Activated CD4-positive, alpha-beta memory T cell treated with anti-CD3 and anti-CD28 coated beads, Interleukin-2, amount 10 ng/mL, durations not matched to agents 7 days and 5 days (primary cell): ENCODE measurements at regions not wholly inside any gene's neighbourhood (a gene's known extent, or its start where the extent isn't known, plus 50 kb on each side); places are given as distances from the start of the nearest gene placed in this dataset.

Experiments used
- CTCF ChIA-PET: fragments of 350-600 bp; sonication (Branson Sonifier 250); formaldehyde crosslinking; loops from one replicate; lab custom pipeline; 2021; ENCODE audit warnings: antibody characterized with exemption, inconsistent platforms; lab: Charles Lee
- POLR2A ChIA-PET: fragments of 350-600 bp; sonication (Branson Sonifier 250); formaldehyde crosslinking; loops from one replicate; lab custom pipeline; 2021; ENCODE audit warnings: antibody characterized with exemption; lab: Charles Lee
- DNase-seq: peaks from one replicate; pipeline ENCODE4 v3.0.0-alpha.2; 2020
- H3K27ac Mint-ChIP-seq: one replicate; pipeline ENCODE4 v1.8.0; 2021; ENCODE audit warnings: mild to moderate bottlenecking, mixed read lengths
- H3K27me3 Mint-ChIP-seq: one replicate; pipeline ENCODE4 v1.8.0; 2021; ENCODE audit warnings: mixed read lengths
- H3K36me3 Mint-ChIP-seq: one replicate; pipeline ENCODE4 v1.8.0; 2021; ENCODE audit warnings: low read depth, mixed read lengths
- H3K4me1 Mint-ChIP-seq: one replicate; pipeline ENCODE4 v1.8.0; 2021; ENCODE audit warnings: mixed read lengths
- H3K4me3 Mint-ChIP-seq: one replicate; pipeline ENCODE4 v1.8.0; 2021; ENCODE audit warnings: mild to moderate bottlenecking, mixed read lengths
- H3K9me3 Mint-ChIP-seq: one replicate; pipeline ENCODE4 v1.8.0; 2021; ENCODE audit warnings: mixed read lengths

DNA sequence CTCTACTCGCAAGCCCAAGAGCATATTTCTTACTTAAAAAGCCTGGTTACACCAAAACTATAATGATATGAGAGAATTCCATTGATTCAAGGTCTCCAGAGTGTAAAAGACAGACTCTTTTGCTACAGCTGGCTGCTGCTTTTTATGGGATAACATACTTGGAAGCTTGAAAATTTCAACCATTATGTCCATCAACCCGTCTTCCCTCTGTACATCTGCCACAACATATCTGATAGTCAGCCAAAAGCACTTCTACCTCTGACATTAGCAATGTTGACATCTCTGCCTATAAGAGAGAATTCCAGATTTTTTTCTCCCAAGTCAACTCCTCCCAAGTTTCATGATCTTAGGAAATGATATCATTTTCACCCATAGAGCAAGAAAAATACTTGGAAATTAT lies 54.4 kb upstream of the IQCM start:
- H3K9me3 Mint-ChIP-seq: peaks cover 3% of the 10 kb centered on the region
- POLR2A ChIA-PET: no interaction called here

DNA sequence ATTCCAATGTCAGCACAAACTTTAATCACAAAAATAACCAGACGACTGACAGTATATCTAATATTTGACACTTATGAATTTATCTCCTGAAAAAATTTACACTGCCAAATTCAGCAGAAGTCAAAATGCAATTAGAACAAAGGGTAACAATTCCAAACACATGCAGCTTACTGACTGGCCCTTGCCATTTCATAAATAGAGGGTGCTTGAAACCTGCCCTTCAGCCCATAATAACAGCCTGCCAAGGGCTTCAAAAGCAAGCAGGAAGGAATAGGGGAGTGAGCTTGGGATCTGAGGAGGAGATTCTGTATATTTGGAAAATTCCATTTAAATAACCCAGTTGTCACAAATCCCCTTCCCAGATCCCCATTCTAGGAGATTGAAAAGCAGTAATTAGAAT lies 66.1 kb upstream of the IQCM start:
- Mint-ChIP-seq H3K9me3 (no peaks in the 10 kb centered on the region), H3K36me3 (no peaks in the 10 kb centered on the region), H3K27ac (no peak overlapping the region), H3K27me3 (no peaks in the 10 kb centered on the region), H3K4me1 (no peaks in the 10 kb centered on the region), H3K4me3 (no peak overlapping the region)
- DNase-seq: no peak
- POLR2A ChIA-PET: no interaction called here
- CTCF ChIA-PET: no interaction called here

More for the DNA sequence above, 54.4 kb upstream of the IQCM start:
- H3K4me3 Mint-ChIP-seq: no peak overlapping the region
- no peak overlapping the region for H3K27ac Mint-ChIP-seq
- no peaks in the 10 kb centered on the region for H3K36me3 Mint-ChIP-seq
- H3K4me1 Mint-ChIP-seq: no peaks in the 10 kb centered on the region
- no peak for DNase-seq
- CTCF ChIA-PET: no interaction called here
- no peaks in the 10 kb centered on the region for H3K27me3 Mint-ChIP-seq

DNA sequence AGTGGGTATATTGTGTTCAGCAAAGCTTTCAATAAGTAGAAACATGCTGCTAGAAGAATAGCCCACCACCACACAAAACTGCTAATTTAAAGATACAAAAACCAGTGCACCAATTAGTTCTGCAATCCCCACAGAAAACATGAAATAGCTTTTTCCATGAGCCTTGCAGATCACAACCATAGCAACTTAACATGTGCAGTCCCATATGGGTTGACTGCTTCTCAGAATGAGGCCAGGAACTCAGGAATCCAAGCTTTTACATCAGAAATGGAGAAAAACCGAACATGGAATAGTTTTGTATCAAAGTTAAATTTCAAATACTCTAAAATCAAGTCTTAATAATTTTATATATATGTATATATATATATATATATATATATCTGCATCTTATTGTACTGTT lies 66.6 kb upstream of the IQCM start:
- H3K4me1 Mint-ChIP-seq: no peaks in the 10 kb centered on the region
- no peaks in the 10 kb centered on the region for H3K27me3 Mint-ChIP-seq
- DNase-seq: no peak
- POLR2A ChIA-PET: no interaction called here
- no peak overlapping the region for H3K27ac Mint-ChIP-seq
- no peaks in the 10 kb centered on the region for H3K36me3 Mint-ChIP-seq
- no peak overlapping the region for H3K4me3 Mint-ChIP-seq
- CTCF ChIA-PET: no interaction called here
- no peaks in the 10 kb centered on the region for H3K9me3 Mint-ChIP-seq

DNA sequence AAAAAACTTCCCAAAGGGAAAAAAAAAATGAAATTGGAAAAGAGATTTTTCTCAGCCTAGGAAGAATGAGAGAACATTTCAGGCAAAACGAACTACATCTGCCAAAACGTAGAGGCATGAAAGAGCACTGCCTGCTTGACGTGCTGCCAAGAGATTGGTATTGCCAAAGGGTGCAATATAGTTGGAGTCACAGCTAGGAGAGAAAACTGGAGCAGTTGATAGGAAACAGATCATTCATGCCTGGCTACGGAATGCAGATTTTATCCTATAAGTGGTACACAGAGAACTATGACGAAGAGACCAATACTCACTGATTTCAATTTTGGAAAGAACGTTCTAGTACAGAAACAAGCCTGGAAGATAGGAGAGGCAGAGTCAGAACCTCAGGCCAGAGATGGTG lies 68.4 kb upstream of the IQCM start:
- Mint-ChIP-seq H3K4me1 (no peaks in the 10 kb centered on the region), H3K36me3 (no peaks in the 10 kb centered on the region), H3K9me3 (no peaks in the 10 kb centered on the region), H3K4me3 (no peak overlapping the region), H3K27ac (no peak overlapping the region), H3K27me3 (no peaks in the 10 kb centered on the region)
- CTCF ChIA-PET: no interaction called here
- POLR2A ChIA-PET: no interaction called here
- DNase-seq: no peak

DNA sequence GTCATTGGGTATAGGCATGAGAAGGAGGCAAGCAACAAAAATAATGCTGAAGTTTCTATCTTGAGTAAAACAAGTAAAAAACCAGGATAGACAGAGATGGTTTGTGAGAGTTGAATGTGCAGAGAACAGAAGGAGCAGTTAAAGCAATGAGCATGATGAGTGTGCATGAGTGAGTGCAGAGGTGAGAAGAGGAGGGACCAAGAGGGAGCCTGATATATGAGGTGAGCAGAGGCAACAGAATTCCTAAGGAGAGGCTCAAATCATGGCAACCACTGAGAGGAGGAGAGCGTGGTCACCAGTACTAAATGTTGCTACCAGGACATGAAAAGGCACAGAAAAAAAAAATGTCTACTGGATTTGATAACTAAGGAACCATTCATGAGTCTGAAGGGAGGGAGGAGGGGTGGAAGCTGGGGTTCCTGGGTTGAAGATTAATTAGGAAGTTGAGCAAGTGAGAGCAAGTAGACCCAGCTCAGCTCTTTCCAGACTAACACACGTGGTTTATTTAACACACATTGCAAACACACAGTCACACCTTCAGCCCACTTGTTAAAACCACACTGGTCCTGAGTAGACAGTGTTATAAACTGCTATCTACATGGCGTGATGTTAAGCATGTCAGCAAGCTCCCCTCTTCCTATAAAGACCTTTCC lies 69.0 kb upstream of the IQCM start:
- no peaks in the 10 kb centered on the region for H3K4me1 Mint-ChIP-seq
- no peak overlapping the region for H3K4me3 Mint-ChIP-seq
- H3K27me3 Mint-ChIP-seq: no peaks in the 10 kb centered on the region
- no peaks in the 10 kb centered on the region for H3K9me3 Mint-ChIP-seq
- H3K36me3 Mint-ChIP-seq: no peaks in the 10 kb centered on the region
- CTCF ChIA-PET: no interaction called here
- H3K27ac Mint-ChIP-seq: no peak overlapping the region
- no peak for DNase-seq
- POLR2A ChIA-PET: no interaction called here

DNA sequence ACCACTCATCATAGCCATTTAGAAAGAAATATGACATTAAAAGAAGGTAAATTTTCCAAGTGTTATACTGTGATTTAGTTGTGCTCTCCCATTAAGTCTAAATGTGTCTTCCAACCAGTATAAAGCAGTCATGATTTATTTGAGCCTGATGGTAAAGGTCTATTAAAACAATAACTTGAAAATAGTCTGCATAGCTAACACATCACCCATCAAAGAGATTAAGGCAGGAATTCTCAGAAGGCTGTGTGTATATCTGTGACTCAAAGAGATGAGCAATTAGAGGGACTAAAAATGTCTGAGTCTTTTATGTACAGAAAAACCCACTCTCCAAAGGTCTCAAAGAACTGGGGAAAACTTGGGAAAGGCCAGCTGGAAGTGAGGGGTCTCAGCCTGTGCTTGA lies 70.3 kb upstream of the IQCM start:
- Mint-ChIP-seq H3K27ac (no peak overlapping the region), H3K36me3 (no peaks in the 10 kb centered on the region), H3K4me1 (no peaks in the 10 kb centered on the region), H3K27me3 (no peaks in the 10 kb centered on the region), H3K9me3 (no peaks in the 10 kb centered on the region), H3K4me3 (no peak overlapping the region)
- CTCF ChIA-PET: no interaction called here
- no peak for DNase-seq
- POLR2A ChIA-PET: no interaction called here

DNA sequence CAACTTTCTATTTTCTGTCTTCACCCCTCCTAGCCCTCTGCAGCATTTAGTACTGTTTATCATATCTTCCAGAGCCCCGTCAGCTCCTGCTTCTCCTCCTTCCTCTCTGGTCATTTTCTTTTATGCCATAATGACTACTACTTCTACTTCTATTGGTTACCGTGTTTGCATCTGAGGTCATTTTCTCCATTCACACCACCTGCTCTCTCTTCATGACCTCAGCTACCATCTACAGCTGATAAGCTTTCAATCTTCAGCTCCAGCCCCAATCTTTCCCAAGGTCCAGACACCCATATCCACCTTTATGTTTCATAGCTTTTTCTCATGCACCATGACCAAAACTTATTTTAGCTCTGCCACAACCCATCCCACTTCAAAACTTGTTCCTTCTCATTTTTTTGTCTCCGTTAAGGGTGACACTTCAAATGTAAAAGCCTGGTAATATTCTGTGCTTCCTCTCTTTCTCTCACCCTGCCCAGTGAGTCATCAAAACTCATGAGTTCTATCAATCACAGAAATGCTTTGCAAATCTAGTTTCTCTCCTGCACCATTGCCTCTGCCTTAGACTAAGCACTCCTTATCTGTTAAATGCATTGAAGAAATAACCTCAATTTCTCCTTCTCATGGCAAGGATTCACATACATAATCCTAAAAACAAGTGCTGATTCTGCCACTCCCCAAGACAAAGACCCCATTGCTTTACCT lies 71.3 kb upstream of the IQCM start:
- DNase-seq: no peak
- Mint-ChIP-seq H3K27me3 (no peaks in the 10 kb centered on the region), H3K36me3 (no peaks in the 10 kb centered on the region), H3K4me1 (no peaks in the 10 kb centered on the region), H3K27ac (no peak overlapping the region), H3K4me3 (no peak overlapping the region), H3K9me3 (no peaks in the 10 kb centered on the region)
- CTCF ChIA-PET: no interaction called here
- POLR2A ChIA-PET: no interaction called here

DNA sequence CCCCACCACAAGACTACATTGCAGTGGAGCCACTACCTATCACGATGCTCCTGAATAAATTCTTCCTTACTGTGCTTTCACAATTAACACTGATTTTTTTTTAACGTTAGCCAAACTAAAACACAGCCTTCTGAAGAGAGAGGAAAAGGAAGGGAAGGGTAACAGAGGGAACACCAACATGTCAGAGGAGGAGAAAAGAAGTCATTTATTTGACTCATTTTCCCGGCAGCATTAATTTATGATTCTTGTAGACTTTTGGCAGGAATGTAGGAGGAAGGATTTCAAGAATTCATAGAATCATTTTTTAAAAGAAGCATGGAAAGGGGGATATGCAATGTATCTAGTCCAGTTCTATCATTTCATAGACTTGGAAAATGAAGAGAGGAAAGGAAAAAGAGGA lies 74.3 kb upstream of the IQCM start:
- ChIA-PET POLR2A (no interaction called here), CTCF (no interaction called here)
- Mint-ChIP-seq H3K27ac (no peak overlapping the region), H3K36me3 (no peaks in the 10 kb centered on the region), H3K27me3 (no peaks in the 10 kb centered on the region), H3K4me1 (no peaks in the 10 kb centered on the region), H3K4me3 (no peak overlapping the region), H3K9me3 (no peaks in the 10 kb centered on the region)
- DNase-seq: no peak

DNA sequence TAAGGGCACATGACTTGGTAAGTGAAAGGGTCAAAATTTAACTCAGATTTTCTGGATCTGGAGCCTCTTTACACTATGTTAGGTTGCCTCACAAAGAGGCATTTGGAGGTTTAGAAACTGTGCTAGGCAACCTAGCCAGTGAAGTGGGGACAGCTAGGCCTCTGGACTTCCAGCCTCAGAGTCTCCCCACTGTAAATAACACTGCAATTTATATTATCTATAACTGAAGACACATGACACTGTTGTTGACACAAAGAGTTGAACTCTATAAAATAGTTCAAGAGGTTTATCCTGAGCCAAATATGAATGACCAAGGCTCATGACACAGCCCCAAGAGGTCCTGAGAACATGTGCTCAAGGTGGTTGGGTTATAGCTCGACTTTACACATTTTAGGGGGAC lies 74.9 kb upstream of the IQCM start:
- ChIA-PET POLR2A (no interaction called here), CTCF (no interaction called here)
- no peaks in the 10 kb centered on the region for H3K9me3 Mint-ChIP-seq
- no peaks in the 10 kb centered on the region for H3K4me1 Mint-ChIP-seq
- no peak for DNase-seq
- H3K36me3 Mint-ChIP-seq: no peaks in the 10 kb centered on the region
- H3K4me3 Mint-ChIP-seq: no peak overlapping the region
- no peak overlapping the region for H3K27ac Mint-ChIP-seq
- H3K27me3 Mint-ChIP-seq: no peaks in the 10 kb centered on the region

DNA sequence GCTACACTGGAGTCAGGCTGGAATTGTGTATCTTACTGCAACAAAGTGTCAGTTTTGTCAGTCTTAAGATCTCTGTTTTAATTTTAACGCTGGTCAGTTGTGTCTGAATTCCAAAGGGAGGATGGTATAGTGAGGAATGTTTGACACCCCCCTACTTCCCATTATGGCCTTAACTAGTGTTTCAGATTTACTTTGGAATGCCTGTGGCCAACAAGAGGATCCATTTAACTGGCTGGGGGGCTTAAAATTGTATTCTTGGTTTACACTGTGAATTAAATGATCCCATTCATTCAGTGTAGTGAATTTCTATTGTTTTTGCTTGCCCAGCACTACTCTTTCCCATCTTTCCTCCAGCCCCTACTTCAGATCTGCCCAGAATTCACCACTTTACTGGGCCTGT lies 75.8 kb upstream of the IQCM start:
- DNase-seq: no peak
- Mint-ChIP-seq H3K4me1 (no peaks in the 10 kb centered on the region), H3K27me3 (no peaks in the 10 kb centered on the region), H3K36me3 (no peaks in the 10 kb centered on the region), H3K9me3 (no peaks in the 10 kb centered on the region), H3K27ac (no peak overlapping the region), H3K4me3 (no peak overlapping the region)
- CTCF ChIA-PET: no interaction called here
- POLR2A ChIA-PET: no interaction called here

DNA sequence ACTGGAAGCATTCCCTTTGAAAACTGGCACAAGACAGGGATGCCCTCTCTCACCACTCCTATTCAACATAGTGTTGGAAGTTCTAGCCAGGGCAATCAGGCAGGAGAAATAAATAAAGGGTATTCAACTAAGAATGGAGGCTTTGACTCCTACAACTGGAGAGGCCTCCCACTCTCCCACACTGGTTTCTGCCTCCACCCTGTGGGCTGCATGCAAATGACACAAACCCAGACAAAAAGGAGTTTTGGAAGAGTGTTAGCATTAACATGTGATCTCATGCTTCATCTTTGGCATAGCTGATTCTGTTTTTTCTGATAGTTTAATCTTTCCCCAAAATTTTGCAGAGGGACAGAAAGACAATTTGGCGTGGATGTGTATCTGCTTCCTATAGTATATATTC lies 80.8 kb upstream of the IQCM start:
- Mint-ChIP-seq H3K27ac (no peak overlapping the region), H3K36me3 (no peaks in the 10 kb centered on the region), H3K27me3 (peaks cover 3% of the 10 kb centered on the region), H3K9me3 (no peaks in the 10 kb centered on the region), H3K4me1 (no peaks in the 10 kb centered on the region), H3K4me3 (no peak overlapping the region)
- CTCF ChIA-PET: no interaction called here
- POLR2A ChIA-PET: no interaction called here
- DNase-seq: no peak

DNA sequence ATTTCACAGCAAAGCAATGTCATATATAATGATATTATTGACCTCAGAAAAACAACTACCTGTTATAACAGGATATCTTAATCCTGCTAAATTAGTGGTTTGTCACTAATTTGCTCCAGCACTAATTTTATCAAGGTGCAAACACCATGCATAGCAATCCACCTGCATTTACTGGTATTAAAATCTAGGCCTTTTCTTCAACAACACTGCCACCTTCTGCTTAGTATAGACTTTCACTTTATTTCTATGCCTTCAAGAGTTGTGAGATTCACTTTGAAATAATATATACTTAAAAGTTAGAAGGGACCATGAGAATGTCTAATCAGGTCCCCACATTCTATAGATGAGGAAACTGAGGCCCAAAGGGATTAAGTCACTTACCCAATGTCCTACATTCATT lies 82.1 kb upstream of the IQCM start:
- Mint-ChIP-seq H3K4me3 (no peak overlapping the region), H3K9me3 (no peaks in the 10 kb centered on the region), H3K27me3 (peaks cover 3% of the 10 kb centered on the region), H3K27ac (no peak overlapping the region), H3K36me3 (no peaks in the 10 kb centered on the region), H3K4me1 (no peaks in the 10 kb centered on the region)
- ChIA-PET POLR2A (no interaction called here), CTCF (no interaction called here)
- DNase-seq: no peak

DNA sequence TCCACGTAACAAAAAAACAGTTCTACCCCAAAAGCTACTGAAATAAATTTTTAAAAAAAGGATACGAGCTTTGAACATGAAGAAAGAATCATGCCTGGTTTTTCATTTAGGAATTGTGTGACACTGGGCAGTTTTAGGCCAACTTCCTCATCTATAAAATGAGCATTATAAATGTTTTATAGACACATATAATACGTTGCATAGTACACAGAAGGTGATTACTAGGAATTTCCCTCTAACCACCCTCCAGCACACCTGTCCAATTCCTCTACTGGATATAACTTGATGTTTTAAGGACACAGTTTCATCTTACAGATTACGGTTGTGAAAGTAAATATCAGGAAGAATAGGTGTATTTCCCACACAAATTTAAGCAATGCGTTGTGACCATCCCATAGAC lies 85.5 kb upstream of the IQCM start:
- Mint-ChIP-seq H3K4me3 (no peak overlapping the region), H3K27ac (no peak overlapping the region), H3K9me3 (no peaks in the 10 kb centered on the region), H3K36me3 (no peaks in the 10 kb centered on the region), H3K4me1 (no peaks in the 10 kb centered on the region), H3K27me3 (peaks cover 4% of the 10 kb centered on the region)
- DNase-seq: no peak
- CTCF ChIA-PET: no interaction called here
- POLR2A ChIA-PET: no interaction called here

DNA sequence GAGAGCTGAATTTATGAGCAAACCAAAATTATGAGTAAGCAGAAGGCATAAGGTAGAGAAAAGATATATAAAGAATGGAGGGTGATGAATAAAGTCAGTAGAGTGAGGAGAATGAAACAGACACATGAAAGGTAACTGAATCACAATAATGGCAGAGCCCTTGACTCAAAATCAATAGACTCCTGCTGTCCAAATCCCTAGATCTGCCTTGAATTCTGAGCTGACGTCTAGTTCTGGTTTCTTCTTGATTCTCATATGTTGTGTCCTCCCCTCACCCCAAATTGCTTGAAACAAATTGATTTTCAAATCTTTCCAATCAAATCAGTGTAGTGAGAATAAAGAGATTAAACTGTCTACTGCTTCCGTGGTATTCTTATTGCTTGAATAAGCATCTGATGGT lies 86.6 kb upstream of the IQCM start:
- ChIA-PET POLR2A (no interaction called here), CTCF (no interaction called here)
- no peaks in the 10 kb centered on the region for H3K36me3 Mint-ChIP-seq
- DNase-seq: no peak
- H3K4me3 Mint-ChIP-seq: no peak overlapping the region
- peaks cover 5% of the 10 kb centered on the region for H3K27me3 Mint-ChIP-seq
- H3K9me3 Mint-ChIP-seq: no peaks in the 10 kb centered on the region
- H3K27ac Mint-ChIP-seq: no peak overlapping the region
- H3K4me1 Mint-ChIP-seq: no peaks in the 10 kb centered on the region
